Gastroesophageal sphincter (tissue), 3 donors: ENCODE measurements at regions not wholly inside any gene's neighbourhood (a gene's known extent, or its start where the extent isn't known, plus 50 kb on each side); places are given as distances from the start of the nearest gene placed in this dataset.

Source experiments
- CTCF ChIP-seq, 4 experiments: fragments of 200-600 bp in 2 of 4; fragments of 450-650 bp in 2 of 4; sonication (generic) in 1 of 4; IDR thresholded peaks; one replicate each; pipeline ENCODE4 v1.5.1; 2017 to 2019; ENCODE audit warnings: antibody characterized with exemption in 4 of 4, mild to moderate bottlenecking in 2 of 4, moderate library complexity in 2 of 4
- POLR2AphosphoS5 ChIP-seq: sonication (generic); formaldehyde crosslinking; IDR thresholded peaks from one replicate; pipeline ENCODE4 v1.6.1; 2017; ENCODE audit warnings: antibody characterized with exemption

DNA sequence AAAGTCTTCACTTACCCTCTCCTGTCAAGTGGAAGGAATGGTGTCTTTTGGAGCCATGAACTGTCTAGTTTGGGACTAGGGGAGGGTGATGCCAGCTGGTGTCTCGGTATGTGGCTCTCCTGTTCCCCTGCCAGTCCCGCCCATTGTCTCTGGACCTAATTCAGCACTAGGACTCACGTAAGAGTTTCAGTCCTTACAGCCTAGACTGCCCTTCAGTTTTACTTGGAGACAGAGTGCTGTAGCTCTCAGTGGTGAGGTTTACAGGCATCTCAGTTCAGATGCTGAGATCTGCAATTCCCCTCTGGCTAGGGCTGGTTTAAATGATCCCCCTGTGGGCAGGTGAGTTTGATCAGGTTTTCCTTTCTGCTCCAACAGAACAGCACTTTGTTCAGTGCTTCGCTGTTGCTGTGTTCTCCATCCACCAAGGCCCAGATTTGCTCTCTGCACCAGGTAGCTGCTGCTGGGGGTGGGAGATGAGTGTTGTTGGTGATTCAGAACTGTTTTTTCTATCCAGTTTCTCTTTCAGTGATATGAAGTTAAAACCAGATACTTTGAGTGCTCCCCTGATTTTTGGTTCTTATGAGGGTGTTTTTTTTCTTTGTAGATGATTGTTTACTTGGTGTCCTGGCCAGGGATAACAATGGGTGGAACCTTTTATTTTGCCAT is 198.3 kb upstream of the RNPC3 start:
- no peak for TF ChIP-seq CTCF (IDR thresholded peaks at IDR 0.05)
- TF ChIP-seq POLR2AphosphoS5, result no peak
